Endodermal cell (in vitro differentiated cells): ENCODE measurements at regions not wholly inside any gene's neighbourhood (a gene's known extent, or its start where the extent isn't known, plus 50 kb on each side); places are given as distances from the start of the nearest gene placed in this dataset.

Source experiments
- DNase-seq: peaks from one replicate; pipeline ENCODE4 v3.0.0-alpha.2; 2017
- H3K27ac ChIP-seq: 2 replicates; pipeline ENCODE4 v1.5.1; 2013; ENCODE audit warnings: mild to moderate bottlenecking, low read depth, low read length, moderate library complexity
- H3K27me3 ChIP-seq: 2 replicates; pipeline ENCODE4 v1.6.1; 2013; ENCODE audit warnings: mild to moderate bottlenecking, low read length, moderate library complexity; ENCODE audit not compliant: insufficient read depth, control insufficient read depth, poor library complexity, severe bottlenecking
- H3K36me3 ChIP-seq: 2 replicates; pipeline ENCODE4 v1.7.0; 2013; ENCODE audit warnings: mild to moderate bottlenecking, low read length, moderate library complexity; ENCODE audit not compliant: control insufficient read depth, insufficient read depth
- H3K4me1 ChIP-seq: one replicate; pipeline ENCODE4 v1.7.0; 2013; ENCODE audit warnings: low read length; ENCODE audit not compliant: control insufficient read depth, insufficient read depth
- H3K4me3 ChIP-seq: 2 replicates; pipeline ENCODE4 v1.5.1; 2013; ENCODE audit warnings: mild to moderate bottlenecking, low read length, moderate library complexity
- H3K9ac ChIP-seq: 2 replicates; pipeline ENCODE4 v1.6.1; 2013; ENCODE audit warnings: mild to moderate bottlenecking, low read length, moderate library complexity; ENCODE audit not compliant: poor library complexity, severe bottlenecking; ENCODE audit errors: extremely low read depth
- H3K9me3 ChIP-seq: 2 replicates; pipeline ENCODE4 v1.6.1; 2013; ENCODE audit warnings: mild to moderate bottlenecking, low read length, moderate library complexity; ENCODE audit not compliant: control insufficient read depth
- H3K27ac Mint-ChIP-seq: 2 replicates; pipeline ENCODE4 v1.8.0; 2020; ENCODE audit warnings: mixed read lengths
- H3K27me3 Mint-ChIP-seq: 2 replicates; pipeline ENCODE4 v1.8.0; 2021; ENCODE audit warnings: mild to moderate bottlenecking, mixed read lengths; ENCODE audit not compliant: insufficient read depth
- H3K36me3 Mint-ChIP-seq: 2 replicates; pipeline ENCODE4 v1.8.0; 2020; ENCODE audit warnings: low read depth, mixed read lengths
- H3K4me1 Mint-ChIP-seq: 2 replicates; pipeline ENCODE4 v1.8.0; 2020; ENCODE audit warnings: mixed read lengths
- H3K4me3 Mint-ChIP-seq: 2 replicates; pipeline ENCODE4 v1.8.0; 2020; ENCODE audit warnings: mild to moderate bottlenecking, moderate library complexity, mixed read lengths
- H3K9me3 Mint-ChIP-seq: 2 replicates; pipeline ENCODE4 v1.8.0; 2020; ENCODE audit warnings: mild to moderate bottlenecking, mixed read lengths
- WGBS, 2 experiments: methylation state at CpG; one replicate each; pipeline versions ENCODE4 v1.1.5 to v1.1.7; 2013; ENCODE audit warnings: missing lambda C conversion rate in 2 of 2, mixed read lengths in 1 of 2; ENCODE audit not compliant: insufficient coverage in 1 of 2, insufficient read length in 1 of 2; 5-methylcytosine and 5-hydroxymethylcytosine counted together
- TF ChIP-seq, protein P1 (sequence below): fragments of 200-600 bp; sonication (generic); conservative IDR thresholded peaks from 2 replicates; pipeline ENCODE4 v1.5.0; 2021; ENCODE audit warnings: antibody characterized with exemption, mild to moderate bottlenecking

DNA sequence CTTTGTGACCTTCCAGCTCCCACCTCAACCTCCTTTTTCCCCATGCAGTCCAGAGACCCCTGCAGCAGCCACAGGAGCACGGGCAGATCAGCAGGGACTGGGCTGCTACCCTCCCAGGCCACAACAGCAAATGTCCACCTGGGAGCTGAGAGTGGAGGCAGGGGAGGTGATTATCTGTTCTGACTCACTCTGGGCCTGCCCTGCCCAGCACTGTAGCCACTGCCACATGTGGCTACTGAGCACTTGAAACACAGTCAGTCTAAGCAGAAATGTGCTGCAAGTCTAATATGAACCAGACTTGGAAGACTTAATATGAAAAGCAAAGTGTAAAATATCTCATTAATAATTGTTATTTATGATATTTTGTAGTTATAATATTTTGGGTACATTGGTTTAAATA, 148.9 kb upstream of the VANGL1 start:
- no peak for DNase-seq
- H3K4me3 ChIP-seq = no peak overlapping the region
- Mint-ChIP-seq H3K4me1 (peaks cover 5% of the 10 kb centered on the region), H3K36me3 (no peaks in the 10 kb centered on the region), H3K27ac (no peak overlapping the region), H3K9me3 (no peaks in the 10 kb centered on the region), H3K4me3 (no peak overlapping the region), H3K27me3 (no peaks in the 10 kb centered on the region)
- no peak overlapping the region for H3K9ac ChIP-seq
- WGBS, 2 experiments = 57 to 77% methylated on average over 1 of the region's 1 CpG
- TF ChIP-seq, protein P1, sequence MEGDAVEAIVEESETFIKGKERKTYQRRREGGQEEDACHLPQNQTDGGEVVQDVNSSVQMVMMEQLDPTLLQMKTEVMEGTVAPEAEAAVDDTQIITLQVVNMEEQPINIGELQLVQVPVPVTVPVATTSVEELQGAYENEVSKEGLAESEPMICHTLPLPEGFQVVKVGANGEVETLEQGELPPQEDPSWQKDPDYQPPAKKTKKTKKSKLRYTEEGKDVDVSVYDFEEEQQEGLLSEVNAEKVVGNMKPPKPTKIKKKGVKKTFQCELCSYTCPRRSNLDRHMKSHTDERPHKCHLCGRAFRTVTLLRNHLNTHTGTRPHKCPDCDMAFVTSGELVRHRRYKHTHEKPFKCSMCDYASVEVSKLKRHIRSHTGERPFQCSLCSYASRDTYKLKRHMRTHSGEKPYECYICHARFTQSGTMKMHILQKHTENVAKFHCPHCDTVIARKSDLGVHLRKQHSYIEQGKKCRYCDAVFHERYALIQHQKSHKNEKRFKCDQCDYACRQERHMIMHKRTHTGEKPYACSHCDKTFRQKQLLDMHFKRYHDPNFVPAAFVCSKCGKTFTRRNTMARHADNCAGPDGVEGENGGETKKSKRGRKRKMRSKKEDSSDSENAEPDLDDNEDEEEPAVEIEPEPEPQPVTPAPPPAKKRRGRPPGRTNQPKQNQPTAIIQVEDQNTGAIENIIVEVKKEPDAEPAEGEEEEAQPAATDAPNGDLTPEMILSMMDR = no peak
- H3K27ac ChIP-seq = peak overlapping the region; percentile 47
- H3K27me3 ChIP-seq = no peaks in the 10 kb centered on the region
- H3K9me3 ChIP-seq = no peaks in the 10 kb centered on the region
- H3K36me3 ChIP-seq = no peaks in the 10 kb centered on the region
- H3K4me1 ChIP-seq = no peaks in the 10 kb centered on the region

DNA sequence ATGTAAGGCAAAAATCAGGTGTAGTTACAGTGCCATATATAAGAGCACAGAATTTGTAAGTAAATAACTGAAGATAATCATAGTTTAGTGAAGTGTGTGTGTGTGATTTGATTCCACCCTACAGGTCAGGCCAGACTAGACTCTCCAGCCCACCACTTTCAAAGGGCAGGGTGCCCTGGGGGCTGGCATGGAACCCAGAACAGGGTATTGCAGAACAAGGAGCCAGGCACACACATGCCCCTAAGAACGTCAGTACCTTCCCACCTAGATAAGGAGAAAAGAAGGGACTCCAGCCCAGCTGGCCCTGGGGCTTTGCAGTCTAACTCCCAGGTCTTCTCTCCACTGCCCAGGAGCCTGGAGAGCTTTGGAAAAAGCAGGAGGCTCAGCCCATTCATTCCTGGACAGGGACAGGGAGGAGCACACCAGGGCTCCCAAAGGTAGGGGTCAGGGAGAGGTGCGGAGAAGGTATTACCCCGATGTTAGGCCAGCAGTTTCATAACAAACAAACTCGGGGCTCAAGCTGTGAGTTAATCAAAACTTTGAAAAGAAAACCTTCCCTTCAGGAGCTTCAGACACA, 149.7 kb upstream of the VANGL1 start:
- Mint-ChIP-seq H3K4me1 (peaks cover 5% of the 10 kb centered on the region), H3K4me3 (no peak overlapping the region), H3K9me3 (no peaks in the 10 kb centered on the region), H3K36me3 (no peaks in the 10 kb centered on the region), H3K27me3 (no peaks in the 10 kb centered on the region), H3K27ac (no peak overlapping the region)
- Histone ChIP-seq H3K4me1 (no peaks in the 10 kb centered on the region), H3K4me3 (no peak overlapping the region), H3K27ac (no peak overlapping the region), H3K27me3 (no peaks in the 10 kb centered on the region), H3K9me3 (no peaks in the 10 kb centered on the region), H3K9ac (no peak overlapping the region), H3K36me3 (no peaks in the 10 kb centered on the region)
- TF ChIP-seq, protein P1 = no peak
- no peak for DNase-seq
- 74 to 84% methylated on average over 3 to 4 of the region's 4 CpGs for WGBS, 2 experiments

DNA sequence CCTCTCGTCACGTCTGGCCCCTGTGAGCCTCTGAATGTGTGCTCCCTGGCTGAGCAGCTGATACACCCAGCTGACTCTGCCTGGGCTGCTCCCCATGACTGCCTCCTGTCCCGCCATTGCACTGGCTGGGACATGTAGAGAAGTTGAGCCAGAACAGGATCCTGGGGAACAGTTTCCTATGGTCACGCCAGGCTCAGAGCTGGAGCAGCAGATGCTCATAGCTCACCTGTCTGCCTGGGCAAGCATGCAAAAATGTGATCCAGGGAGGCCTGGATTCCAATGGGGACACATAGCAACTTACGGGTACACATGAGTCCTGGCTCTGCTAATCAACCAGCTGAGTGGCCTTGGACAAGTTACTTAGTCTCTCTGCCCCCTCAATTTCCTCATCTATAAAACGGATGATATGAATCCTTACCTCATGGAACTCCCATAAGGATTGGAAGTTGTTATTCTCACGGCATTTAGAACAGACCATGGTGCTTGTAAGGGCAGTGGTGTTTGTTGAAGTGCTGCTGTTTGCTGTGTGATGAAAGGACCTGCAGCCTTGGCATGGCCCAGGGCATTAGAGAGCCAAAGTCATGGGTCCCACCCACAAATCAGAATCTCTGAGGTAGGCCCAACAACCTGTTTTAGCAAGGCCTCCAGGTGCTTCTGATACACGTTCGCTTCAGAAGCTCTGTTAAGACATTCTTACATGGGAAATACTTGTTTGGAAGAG, 150.3 kb upstream of the VANGL1 start:
- H3K9me3 Mint-ChIP-seq = no peaks in the 10 kb centered on the region
- no peaks in the 10 kb centered on the region for H3K27me3 Mint-ChIP-seq
- TF ChIP-seq, protein P1 = no peak
- Histone ChIP-seq H3K27ac (no peak overlapping the region), H3K36me3 (no peaks in the 10 kb centered on the region), H3K4me1 (no peaks in the 10 kb centered on the region), H3K9ac (no peak overlapping the region), H3K4me3 (no peak overlapping the region), H3K9me3 (no peaks in the 10 kb centered on the region), H3K27me3 (no peaks in the 10 kb centered on the region)
- H3K4me3 Mint-ChIP-seq = no peak overlapping the region
- no peaks in the 10 kb centered on the region for H3K36me3 Mint-ChIP-seq
- DNase-seq = no peak
- H3K4me1 Mint-ChIP-seq = peaks cover 5% of the 10 kb centered on the region
- WGBS, 2 experiments = 94 to 96% methylated on average over 8 to 9 of the region's 9 CpGs
- no peak overlapping the region for H3K27ac Mint-ChIP-seq
